CD4-positive, CD25-positive, alpha-beta regulatory T cell (primary cell): ENCODE measurements at regions not wholly inside any gene's neighbourhood (a gene's known extent, or its start where the extent isn't known, plus 50 kb on each side); places are given as distances from the start of the nearest gene placed in this dataset.

Experiments used
- ATAC-seq, 2 donors: fragments of 150-1000 bp; cut with Tn5 transposase; one replicate each; pipeline ENCODE4 v1.10.0; 2021; ENCODE audit warnings: low read depth in 2 of 2, moderate number of reproducible peaks in 2 of 2, moderate library complexity in 1 of 2
- DNase-seq, 3 donors: peaks; one replicate each; pipeline versions ENCODE4 v3.0.0 to v3.0.0-alpha.2; 2012 to 2022; ENCODE audit warnings: mixed read lengths in 1 of 3
- H3K27ac ChIP-seq: one replicate; pipeline ENCODE4 v1.7.0; 2013; ENCODE audit warnings: mild to moderate bottlenecking, low read length; ENCODE audit not compliant: insufficient read depth, poor library complexity, severe bottlenecking
- H3K27me3 ChIP-seq: one replicate; pipeline ENCODE4 v1.7.0; 2013; ENCODE audit warnings: low read length; ENCODE audit not compliant: control insufficient read depth, insufficient read depth
- H3K36me3 ChIP-seq: one replicate; pipeline ENCODE4 v1.7.0; 2013; ENCODE audit warnings: mild to moderate bottlenecking, low read length, moderate library complexity; ENCODE audit not compliant: control insufficient read depth, insufficient read depth
- H3K4me1 ChIP-seq: 2 replicates; pipeline ENCODE4 v1.7.0; 2013; ENCODE audit warnings: mild to moderate bottlenecking, low read length; ENCODE audit not compliant: insufficient read depth, control insufficient read depth, poor library complexity, severe bottlenecking
- H3K4me3 ChIP-seq: one replicate; pipeline ENCODE4 v1.7.0; 2013; ENCODE audit warnings: low read depth, mild to moderate bottlenecking, low read length, moderate library complexity
- H3K9me3 ChIP-seq, 2 experiments: 1 replicate in 1 of 2; 2 replicates in 1 of 2; pipeline ENCODE4 v1.7.0; 2013; ENCODE audit warnings: low read length in 2 of 2, mild to moderate bottlenecking in 1 of 2, moderate library complexity in 1 of 2; ENCODE audit not compliant: control insufficient read depth in 2 of 2
- H3K27ac Mint-ChIP-seq, 3 donors: one replicate each; pipeline ENCODE4 v1.8.0; 2020 to 2022; ENCODE audit warnings: mild to moderate bottlenecking in 3 of 3, mixed read lengths in 3 of 3, moderate library complexity in 2 of 3
- H3K27me3 Mint-ChIP-seq: one replicate; pipeline ENCODE4 v1.8.0; 2022; ENCODE audit warnings: mild to moderate bottlenecking, mixed read lengths
- H3K36me3 Mint-ChIP-seq: one replicate; pipeline ENCODE4 v1.8.0; 2020; ENCODE audit warnings: mixed read lengths
- H3K4me1 Mint-ChIP-seq, 4 donors: one replicate each; pipeline ENCODE4 v1.8.0; 2020 to 2022; ENCODE audit warnings: mixed read lengths in 4 of 4, mild to moderate bottlenecking in 1 of 4
- H3K4me3 Mint-ChIP-seq, 4 donors: one replicate each; pipeline ENCODE4 v1.8.0; 2020 to 2022; ENCODE audit warnings: mild to moderate bottlenecking in 4 of 4, mixed read lengths in 4 of 4, moderate library complexity in 3 of 4
- H3K9me3 Mint-ChIP-seq, 7 donors: one replicate each; pipeline ENCODE4 v1.8.0; 2020 to 2022; ENCODE audit warnings: mixed read lengths in 7 of 7, mild to moderate bottlenecking in 3 of 7, moderate library complexity in 2 of 7

GRCh38 chr4:1472148-1472797, 66.0 kb upstream of the NKX1-1 start:
- Histone ChIP-seq H3K4me3 (no peak overlapping the region), H3K4me1 (no peaks in the 10 kb centered on the region), H3K9me3 (no peaks in the 10 kb centered on the region), H3K27me3 (no peaks in the 10 kb centered on the region), H3K36me3 (no peaks in the 10 kb centered on the region), H3K27ac (no peak overlapping the region)
- DNase-seq (no peak), ATAC-seq (no peak)
- Mint-ChIP-seq H3K27ac (no peak overlapping the region), H3K4me3 (no peak overlapping the region), H3K9me3 (peaks cover 0 to 14% (median 11%) of the 10 kb centered on the region in 7 donors), H3K36me3 (no peaks in the 10 kb centered on the region), H3K4me1 (no peaks in the 10 kb centered on the region), H3K27me3 (peaks cover 6% of the 10 kb centered on the region)

GRCh38 chr4:1471443-1472147, 65.4 kb upstream of the NKX1-1 start:
- Histone ChIP-seq H3K36me3 (no peaks in the 10 kb centered on the region), H3K9me3 (no peaks in the 10 kb centered on the region), H3K4me1 (no peaks in the 10 kb centered on the region), H3K4me3 (no peak overlapping the region), H3K27ac (no peak overlapping the region), H3K27me3 (no peaks in the 10 kb centered on the region)
- Mint-ChIP-seq H3K4me1 (no peaks in the 10 kb centered on the region), H3K36me3 (no peaks in the 10 kb centered on the region), H3K9me3 (peaks cover 0 to 14% (median 13%) of the 10 kb centered on the region in 7 donors), H3K27ac (no peak overlapping the region), H3K4me3 (no peak overlapping the region), H3K27me3 (peaks cover 6% of the 10 kb centered on the region)
- DNase-seq (no peak), ATAC-seq (no peak)

- Mint-ChIP-seq H3K27me3 (peaks cover 6% of the 10 kb centered on the region), H3K27ac (no peak overlapping the region), H3K4me1 (no peaks in the 10 kb centered on the region), H3K9me3 (peaks cover 0 to 14% (median 13%) of the 10 kb centered on the region in 7 donors), H3K36me3 (no peaks in the 10 kb centered on the region), H3K4me3 (no peak overlapping the region)
- no peak overlapping the region for H3K4me3 ChIP-seq
- DNase-seq (no peak), ATAC-seq (no peak)
- H3K9me3 ChIP-seq: no peaks in the 10 kb centered on the region
- H3K4me1 ChIP-seq: no peaks in the 10 kb centered on the region
- no peak overlapping the region for H3K27ac ChIP-seq
- H3K36me3 ChIP-seq: no peaks in the 10 kb centered on the region
- no peaks in the 10 kb centered on the region for H3K27me3 ChIP-seq
These were observed 64.7 kb upstream of the NKX1-1 start for GRCh38 chr4:1470816-1471442.

- peaks cover 0 to 13% (median 11%) of the 10 kb centered on the region in 7 donors for H3K9me3 Mint-ChIP-seq
- no peak overlapping the region for H3K27ac Mint-ChIP-seq
- no peaks in the 10 kb centered on the region for H3K27me3 ChIP-seq
These were observed 64.1 kb upstream of the NKX1-1 start for GRCh38 chr4:1470393-1470670.

GRCh38 chr4:1469607-1470392, 63.6 kb upstream of the NKX1-1 start:
- Histone ChIP-seq H3K4me3 (no peak overlapping the region), H3K4me1 (no peaks in the 10 kb centered on the region), H3K36me3 (no peaks in the 10 kb centered on the region), H3K27ac (no peak overlapping the region), H3K9me3 (no peaks in the 10 kb centered on the region), H3K27me3 (no peaks in the 10 kb centered on the region)
- Mint-ChIP-seq H3K4me1 (no peaks in the 10 kb centered on the region), H3K36me3 (no peaks in the 10 kb centered on the region), H3K9me3 (peaks cover 0 to 13% (median 11%) of the 10 kb centered on the region in 7 donors), H3K27ac (no peak overlapping the region), H3K4me3 (no peak overlapping the region), H3K27me3 (peaks cover 6% of the 10 kb centered on the region)
- ATAC-seq (no peak), DNase-seq (no peak)

More at GRCh38 chr4:1470393-1470670, 64.1 kb upstream of the NKX1-1 start:
- Histone ChIP-seq H3K36me3 (no peaks in the 10 kb centered on the region), H3K9me3 (no peaks in the 10 kb centered on the region), H3K27ac (no peak overlapping the region), H3K4me1 (no peaks in the 10 kb centered on the region), H3K4me3 (no peak overlapping the region)
- no peaks in the 10 kb centered on the region for H3K36me3 Mint-ChIP-seq
- no peak overlapping the region for H3K4me3 Mint-ChIP-seq
- DNase-seq (no peak), ATAC-seq (no peak)
- no peaks in the 10 kb centered on the region for H3K4me1 Mint-ChIP-seq
- H3K27me3 Mint-ChIP-seq: peaks cover 6% of the 10 kb centered on the region

GRCh38 chr4:1469043-1469442, 62.8 kb upstream of the NKX1-1 start:
- H3K4me1 Mint-ChIP-seq: no peaks in the 10 kb centered on the region
- no peak overlapping the region for H3K4me3 Mint-ChIP-seq
- H3K27ac Mint-ChIP-seq: no peak overlapping the region
- ATAC-seq: no peak
- Histone ChIP-seq H3K36me3 (no peaks in the 10 kb centered on the region), H3K9me3 (no peaks in the 10 kb centered on the region), H3K27ac (no peak overlapping the region), H3K27me3 (no peaks in the 10 kb centered on the region), H3K4me1 (no peaks in the 10 kb centered on the region), H3K4me3 (no peak overlapping the region)
- peaks cover 0 to 13% (median 11%) of the 10 kb centered on the region in 7 donors for H3K9me3 Mint-ChIP-seq
- H3K27me3 Mint-ChIP-seq: no peaks in the 10 kb centered on the region
- no peaks in the 10 kb centered on the region for H3K36me3 Mint-ChIP-seq
- DNase-seq: no peak

GRCh38 chr4:1467581-1468458, 61.6 kb upstream of the NKX1-1 start:
- Histone ChIP-seq H3K4me1 (no peaks in the 10 kb centered on the region), H3K9me3 (no peaks in the 10 kb centered on the region), H3K27me3 (no peaks in the 10 kb centered on the region), H3K4me3 (no peak overlapping the region), H3K27ac (no peak overlapping the region), H3K36me3 (no peaks in the 10 kb centered on the region)
- ATAC-seq (no peak), DNase-seq (no peak)
- Mint-ChIP-seq H3K9me3 (peaks cover 0 to 13% (median 11%) of the 10 kb centered on the region in 7 donors), H3K27ac (no peak overlapping the region), H3K27me3 (no peaks in the 10 kb centered on the region), H3K4me1 (no peaks in the 10 kb centered on the region), H3K36me3 (no peaks in the 10 kb centered on the region), H3K4me3 (no peak overlapping the region)
